SHP77 (cell line): ENCODE measurements at regions not wholly inside any gene's neighbourhood (a gene's known extent, or its start where the extent isn't known, plus 50 kb on each side); places are given as distances from the start of the nearest gene placed in this dataset.
"Not testable (repeated sequence)": the region's sequence is repeated elsewhere in the genome, so short reads cannot be mapped to it uniquely, and the experiment has no call there.

ENCODE experiments used
- DNase-seq, 2 experiments: peaks; one replicate each; lab custom pipeline; 2025; lab: John Stamatoyannopoulos, UW

DNA sequence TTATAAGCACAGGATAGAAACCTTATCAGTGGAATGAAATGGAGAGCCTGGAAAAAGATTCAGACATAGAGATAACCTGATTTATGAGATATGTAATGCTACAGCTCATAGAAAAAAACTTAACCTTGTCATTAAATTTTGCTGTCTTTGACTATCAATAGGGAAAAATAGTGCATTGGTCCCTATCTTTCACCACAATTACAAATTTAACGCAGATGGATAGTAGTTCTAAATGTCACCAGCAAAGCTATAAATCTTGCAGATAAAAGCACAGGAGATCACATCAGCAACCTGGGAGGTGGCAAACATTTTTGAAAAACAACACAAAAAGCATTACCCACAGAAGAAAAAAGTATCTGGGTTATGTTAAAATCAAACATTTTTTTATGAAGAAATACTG is 831.6 kb downstream of the BRINP3 start:
- DNase-seq: no peak

DNA sequence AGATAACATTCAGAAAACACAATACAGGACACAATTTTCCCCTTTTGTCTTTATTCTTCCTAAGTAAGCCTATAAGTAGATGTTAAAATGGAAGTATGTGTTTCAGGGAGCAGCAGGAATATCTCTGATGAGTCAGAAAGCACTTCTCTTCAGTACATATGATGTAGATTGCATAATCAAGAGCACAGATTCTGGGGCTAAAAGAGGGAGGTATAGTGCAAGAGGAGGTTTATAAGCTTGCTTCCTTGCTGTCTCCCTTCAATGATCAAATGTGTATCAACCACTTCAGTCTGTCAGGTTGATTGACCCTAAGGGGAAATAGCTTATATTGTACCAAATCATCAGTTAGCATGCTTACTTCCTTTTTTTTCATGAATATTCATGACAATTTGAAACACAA is 822.8 kb downstream of the BRINP3 start:
- no peak for DNase-seq

DNA sequence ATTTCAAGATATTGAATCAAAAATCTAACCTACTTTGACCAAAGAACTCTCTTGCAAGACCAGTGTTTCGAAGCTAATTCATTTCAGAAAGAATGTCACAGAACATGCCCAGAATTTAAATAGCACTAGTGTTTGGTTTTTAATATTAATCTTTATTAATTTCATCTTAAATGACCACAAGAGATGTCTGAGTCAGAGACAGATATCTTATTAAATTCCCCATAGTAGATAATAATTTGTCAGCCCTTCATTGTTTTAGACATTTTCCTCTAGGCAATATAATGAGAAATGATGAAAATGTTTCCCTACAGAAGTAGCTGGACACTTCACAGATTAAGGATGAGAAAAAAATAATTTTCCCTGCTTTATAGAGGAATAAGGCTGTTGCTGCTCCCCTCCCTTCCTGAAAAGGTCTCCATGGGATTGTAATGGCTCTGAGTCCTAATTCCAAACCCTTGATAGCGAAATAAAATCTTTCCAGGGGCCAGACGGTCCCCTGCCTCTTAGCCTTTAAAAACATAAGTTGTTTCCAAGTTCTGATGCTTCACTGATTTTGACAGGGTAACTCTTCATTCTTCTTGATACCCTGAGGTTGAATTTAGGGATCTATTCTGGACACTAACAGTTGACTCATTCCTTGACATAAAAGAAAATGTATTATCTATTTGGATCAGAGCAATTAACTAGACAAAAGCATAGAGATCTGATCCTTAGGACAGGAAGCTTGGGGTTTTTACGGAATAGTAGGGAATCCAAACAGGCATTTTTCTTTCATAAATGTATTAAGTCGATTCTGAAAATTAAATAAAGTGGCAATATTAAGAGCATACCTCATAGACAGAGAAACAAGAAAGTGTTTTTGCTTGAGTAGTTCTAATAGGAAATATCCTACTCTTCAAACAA is 820.8 kb downstream of the BRINP3 start:
- no peak for DNase-seq

DNA sequence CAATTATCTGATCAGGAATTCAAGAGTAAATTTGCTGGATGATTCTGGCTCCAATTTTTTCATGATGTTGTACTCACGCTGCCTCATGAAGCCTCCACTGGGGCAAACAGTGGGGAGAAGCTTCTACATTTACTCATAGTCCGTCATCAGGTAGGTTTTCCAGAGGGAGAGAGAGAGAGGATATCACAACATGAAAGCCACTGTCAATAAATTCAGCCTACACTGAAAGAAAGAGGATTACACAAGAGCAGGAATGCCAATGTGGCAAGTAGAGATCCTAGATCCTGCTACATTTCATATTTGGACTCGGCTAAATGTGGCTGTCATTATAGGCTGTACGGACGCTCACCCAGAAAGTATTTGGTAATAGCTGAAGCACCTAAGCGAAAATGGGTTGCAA is 819.9 kb downstream of the BRINP3 start:
- no peak for DNase-seq

DNA sequence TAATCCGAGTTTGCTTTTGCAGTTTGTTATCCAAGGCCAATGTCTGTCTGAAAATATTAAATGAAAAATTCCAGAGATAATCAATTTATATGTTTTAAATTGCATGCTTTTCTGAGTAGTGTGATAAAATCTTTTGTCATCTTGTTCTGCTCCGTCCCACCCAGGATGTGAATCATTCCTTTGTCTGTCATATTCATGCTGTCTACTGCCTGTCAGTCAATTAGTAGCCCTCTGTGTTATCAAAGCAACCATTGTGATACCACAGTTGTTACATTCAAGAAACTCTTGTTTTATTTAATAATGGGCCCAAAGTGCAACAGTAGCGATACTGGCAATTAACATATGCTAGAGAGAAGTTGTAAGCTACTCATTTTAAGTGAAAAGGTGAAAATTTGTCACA is 819.3 kb downstream of the BRINP3 start:
- DNase-seq: no peak

DNA sequence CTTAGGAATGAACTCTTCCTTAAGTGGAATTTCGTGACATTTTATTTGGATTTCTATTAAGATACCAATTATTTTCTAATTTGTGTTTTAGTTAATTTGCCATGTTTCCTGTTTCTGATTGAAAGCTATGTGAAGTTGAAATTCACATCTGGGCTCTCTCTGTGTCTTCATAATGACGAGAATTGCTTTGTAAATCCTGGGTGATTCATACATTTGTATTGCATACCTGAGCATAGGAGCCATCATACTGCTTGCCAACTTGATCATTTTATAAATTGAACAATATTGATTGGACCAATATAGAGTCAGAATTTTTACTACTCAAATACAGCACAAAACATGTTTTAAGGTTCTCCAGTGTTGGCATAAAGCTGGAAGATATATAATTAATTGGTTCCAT is 817.9 kb downstream of the BRINP3 start:
- DNase-seq: no peak

DNA sequence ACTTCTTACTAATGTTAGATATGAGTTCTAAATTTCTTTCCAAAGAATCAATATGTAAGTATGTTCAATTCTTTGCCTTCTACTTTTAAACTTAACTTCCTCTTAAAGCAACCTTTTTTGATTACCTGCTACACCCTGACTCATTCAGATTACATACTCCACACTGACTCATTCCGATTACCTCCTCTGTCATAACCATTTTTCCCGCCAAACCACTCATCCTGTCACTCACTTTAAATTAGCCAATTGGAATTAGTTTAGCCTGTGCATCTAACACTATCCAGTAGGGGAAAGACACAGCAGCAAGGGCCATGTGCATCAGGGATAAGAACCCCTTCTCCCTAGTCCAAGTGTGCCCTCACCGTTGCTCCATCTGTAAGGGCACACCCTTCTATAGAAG is 815.5 kb downstream of the BRINP3 start:
- no peak for DNase-seq

DNA sequence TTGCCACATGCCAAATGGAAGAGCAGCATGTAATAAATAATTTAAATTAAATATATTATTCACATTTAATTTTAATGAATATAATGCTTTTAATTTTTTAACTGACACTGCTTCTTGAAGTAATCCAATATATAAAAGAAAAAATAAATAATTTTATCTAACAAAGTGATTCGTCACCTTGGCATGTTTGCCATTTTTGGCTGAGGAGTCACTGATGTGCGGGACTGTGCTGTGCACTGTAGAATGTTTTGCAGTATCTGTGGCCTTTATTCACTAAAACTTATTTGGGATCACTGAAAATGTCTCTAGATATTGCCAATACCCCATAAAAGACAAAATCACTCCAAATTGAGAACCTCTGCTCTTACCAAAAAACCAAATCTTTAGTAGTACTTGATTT is 807.8 kb downstream of the BRINP3 start:
- DNase-seq: no peak

DNA sequence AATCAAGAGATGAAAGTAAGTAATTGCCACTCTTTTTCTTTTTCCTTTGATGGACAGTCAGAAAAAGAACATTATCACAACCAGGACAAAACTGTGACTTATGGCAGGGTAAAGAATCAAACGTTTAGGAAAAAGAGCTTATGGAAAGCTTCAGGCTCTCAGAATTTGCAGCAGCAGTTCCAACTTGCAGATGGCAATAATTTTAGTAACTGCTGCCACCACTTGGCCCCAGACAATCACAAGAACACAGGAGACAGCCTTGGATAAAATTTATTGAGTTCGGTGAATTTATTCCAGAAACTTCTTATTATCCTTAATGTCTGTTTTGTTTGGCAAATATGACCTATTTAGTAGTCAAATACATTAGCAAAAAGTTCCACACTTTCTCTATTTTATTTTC is 804.4 kb downstream of the BRINP3 start:
- no peak for DNase-seq

DNA sequence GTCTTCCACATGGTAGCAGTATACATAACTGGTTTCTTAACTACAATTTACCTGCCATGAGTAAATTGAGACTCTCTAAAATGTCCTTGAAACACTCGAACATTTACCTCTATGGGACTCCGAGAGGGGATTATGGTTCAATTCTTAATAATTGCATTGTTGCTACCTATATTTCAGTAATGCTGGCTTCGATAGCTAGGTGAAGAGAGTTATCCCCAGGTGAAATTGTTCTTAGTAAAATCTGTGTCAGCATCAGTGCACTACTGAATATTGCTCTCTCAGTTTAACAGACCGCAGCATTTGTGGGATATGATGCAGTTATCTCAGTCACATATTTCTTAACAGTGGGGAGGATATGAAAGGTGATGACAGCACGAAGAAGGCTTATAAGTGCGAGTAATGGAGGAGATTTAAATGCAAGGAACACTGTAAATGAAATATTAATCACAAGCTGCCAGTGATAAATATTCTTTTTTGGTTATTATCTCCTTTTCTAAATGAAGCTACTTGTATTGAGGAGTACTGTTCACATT is 801.9 kb downstream of the BRINP3 start:
- DNase-seq: no peak

DNA sequence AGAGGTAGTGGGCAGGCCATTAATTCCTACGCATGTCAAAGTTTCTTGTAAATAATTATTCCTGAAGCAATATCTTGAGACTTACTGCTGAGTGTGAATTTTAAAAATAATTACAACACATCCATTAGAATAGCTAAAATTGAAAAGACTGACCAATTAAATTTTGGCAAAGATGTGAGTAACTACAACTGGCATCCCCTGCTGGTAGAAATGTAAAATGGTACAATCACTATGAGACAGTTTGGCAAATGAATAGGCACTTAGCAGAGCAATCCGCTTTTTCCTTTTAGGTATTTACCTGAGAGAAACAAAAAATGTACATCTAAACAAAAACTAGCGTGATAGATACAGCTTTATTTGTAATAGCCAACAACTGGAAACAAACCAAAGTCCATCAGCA is 798.9 kb downstream of the BRINP3 start:
- no peak for DNase-seq

DNA sequence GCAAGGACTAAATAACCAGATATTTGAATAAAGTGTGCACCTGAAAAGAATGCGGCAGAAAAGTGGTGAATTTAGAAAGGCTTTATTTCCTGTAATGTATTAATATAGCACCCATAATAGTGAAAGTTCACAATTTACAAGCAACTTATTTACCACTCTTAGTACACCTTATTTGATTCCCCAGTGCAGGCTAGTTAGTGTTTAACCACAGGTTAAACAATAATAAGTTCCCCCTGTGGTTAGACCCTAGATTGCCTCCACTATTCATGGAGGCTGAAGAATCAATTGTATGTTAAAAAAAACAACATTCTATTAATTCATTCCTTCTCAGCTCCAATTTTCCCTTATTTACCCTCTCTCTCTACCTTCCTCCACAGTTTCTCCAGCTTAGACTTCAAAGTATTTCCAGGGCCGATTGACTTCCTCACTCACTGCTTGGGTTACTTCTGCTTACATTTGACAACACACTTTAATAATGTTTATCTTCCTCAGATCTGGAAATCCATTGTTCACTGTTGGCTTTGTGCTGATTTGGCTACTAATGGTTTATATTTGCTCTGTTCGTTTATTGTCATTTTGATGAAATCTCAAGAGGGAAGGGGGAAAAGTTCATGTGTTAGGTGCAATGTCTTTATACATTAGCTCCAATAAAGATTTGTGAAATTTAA is 796.3 kb downstream of the BRINP3 start:
- no peak for DNase-seq

DNA sequence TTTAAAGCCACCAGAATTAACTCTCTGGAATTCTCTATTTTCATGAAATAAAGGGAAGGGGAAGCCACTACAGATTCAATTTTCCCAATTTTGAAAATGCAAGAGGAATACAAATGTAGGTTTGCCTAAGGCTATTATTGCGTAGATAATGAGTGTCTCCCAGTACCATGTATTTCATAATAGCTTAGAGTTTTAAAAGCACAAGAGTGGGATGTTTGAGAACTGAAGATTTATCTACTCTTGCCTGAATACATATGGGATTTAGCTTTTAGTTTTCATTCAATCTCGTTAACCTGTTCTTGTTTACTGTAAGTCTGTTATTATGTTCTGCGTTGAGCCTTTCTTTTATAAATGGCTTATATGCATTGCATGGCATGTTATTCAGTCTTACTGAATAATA is 795.1 kb downstream of the BRINP3 start:
- no peak for DNase-seq

DNA sequence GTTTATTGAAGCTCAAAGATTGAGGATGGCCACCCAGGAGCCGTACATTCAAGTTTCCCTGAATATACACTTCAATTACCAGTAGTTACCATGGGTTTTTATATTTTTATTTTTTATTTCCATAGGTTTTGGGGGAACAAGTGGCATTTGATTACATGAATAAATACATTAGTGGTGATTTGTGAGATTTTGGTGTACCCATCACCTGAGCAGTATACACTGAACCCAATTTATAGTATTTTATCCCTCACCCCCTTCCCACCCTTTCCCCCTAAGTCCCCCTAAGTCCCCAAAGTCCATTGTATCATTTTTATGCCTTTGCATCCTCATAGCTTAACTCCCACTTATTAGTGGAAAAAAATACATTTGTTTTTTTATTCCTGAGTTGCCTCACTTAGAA is 791.4 kb downstream of the BRINP3 start:
- no peak for DNase-seq

DNA sequence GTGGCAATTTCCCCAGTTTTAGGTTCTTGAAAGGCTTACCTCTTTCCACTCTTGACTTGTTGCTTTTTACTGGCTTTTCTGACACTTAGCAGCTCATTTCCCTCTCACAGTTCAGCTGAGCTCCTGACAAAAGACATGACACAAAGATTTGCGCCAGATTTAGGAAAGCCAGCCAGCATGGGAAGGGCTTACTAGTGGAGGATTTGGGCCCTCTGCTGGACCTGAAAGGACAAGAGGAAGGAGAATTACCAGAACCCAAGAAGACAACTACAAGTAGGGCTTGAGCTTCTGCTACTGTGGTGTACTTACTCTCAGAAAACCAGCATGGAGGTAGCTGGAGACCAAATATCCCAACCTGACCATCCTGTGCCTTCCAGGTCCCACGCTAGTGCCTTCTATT is 784.5 kb downstream of the BRINP3 start:
- DNase-seq: no peak

DNA sequence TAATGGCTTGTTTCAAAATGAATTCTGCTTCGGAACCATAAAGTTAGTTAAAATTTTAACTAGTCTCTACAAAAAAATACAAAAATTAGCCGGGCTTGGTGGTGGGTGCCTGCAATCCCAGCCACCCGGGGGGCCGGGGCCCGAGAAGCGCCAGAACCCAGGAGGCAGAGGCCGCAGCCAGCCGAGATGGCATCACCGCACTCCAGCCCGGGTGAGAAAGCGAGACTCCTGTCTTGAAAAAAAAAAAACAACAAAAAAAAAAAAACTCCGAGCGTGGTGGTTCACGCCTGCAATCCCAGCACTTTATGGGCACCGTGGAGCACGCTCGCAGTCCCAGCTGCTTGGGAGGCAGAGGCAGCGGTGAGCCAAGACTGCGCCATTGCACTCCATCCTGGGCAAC is 781.4 kb downstream of the BRINP3 start:
- DNase-seq: no peak

DNA sequence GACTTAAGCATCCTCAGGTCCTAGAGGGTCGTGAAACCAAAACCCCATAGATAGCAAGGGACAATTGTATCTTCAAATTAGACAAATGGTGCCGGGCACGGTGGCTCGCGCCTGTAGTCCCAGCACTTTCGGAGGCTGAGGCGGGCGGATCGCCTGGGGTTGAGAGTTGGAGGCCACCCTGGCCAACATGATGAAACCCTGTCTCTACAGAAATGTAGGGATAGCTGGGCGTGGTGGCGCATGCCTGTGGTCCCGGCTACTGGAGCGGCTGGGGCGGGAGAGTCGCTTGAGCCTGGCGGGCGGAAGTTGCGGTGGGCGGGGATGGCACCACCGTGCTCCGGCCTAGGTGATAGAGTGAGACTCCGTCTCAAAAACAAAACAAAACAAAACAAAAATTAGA is 780.6 kb downstream of the BRINP3 start:
- no peak for DNase-seq

DNA sequence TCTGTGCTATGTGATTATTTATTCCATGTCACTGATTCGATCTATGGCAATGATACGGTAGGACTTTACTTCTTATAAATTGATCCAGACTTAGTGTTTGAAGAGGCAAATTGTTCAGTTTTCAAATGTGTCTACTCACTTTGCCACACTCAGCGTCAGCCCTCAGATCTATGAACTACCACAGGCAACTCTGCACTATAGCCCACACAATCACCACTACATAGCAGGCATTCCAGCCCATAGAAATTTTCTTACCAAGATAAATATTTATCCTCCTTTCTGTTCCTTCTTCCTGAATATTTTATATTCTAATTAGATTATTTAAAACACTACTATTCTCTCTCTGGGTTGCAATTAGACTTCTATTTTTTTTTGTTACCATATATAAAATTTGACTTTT is 776.1 kb downstream of the BRINP3 start:
- DNase-seq: no peak

DNA sequence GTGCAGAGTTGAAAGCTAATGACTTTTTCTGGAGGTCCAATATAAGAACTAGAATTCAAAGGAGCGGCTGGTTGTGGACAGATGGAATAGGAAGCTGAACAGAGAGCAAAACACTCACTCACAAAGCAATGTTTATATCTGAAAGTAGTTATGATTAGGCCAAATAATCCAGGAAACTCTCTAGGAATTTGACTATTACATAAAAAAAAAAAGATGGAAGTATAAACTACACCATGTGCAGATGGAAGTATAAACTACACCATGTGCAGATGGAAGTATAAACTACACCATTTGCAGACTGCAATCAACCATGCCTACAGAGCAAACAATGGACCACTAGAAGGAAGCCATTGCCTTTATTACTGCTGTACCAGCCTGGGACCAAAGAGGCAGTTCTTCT is 771.1 kb downstream of the BRINP3 start:
- no peak for DNase-seq

DNA sequence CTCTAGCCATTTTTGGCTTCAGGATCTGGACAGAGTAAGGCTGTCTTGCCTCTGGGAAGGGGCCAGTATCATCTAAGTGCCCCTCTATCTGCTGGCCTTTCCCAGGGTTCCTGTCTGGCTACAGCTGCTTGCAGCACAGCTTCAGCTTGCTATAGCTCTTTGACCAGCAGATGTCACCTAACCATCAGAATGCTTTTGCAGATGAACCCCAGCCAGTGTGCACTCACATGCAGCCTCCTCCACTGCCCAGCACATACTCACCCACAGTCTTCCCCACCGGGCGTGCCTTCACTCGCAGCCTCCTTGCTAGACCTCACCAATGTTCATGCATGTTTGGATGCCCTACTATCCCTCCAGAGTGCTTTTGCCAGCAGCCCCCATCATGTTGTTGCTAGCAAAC is 769.0 kb downstream of the BRINP3 start:
- peak in 1 of 2 experiments; percentile 4 for DNase-seq

DNA sequence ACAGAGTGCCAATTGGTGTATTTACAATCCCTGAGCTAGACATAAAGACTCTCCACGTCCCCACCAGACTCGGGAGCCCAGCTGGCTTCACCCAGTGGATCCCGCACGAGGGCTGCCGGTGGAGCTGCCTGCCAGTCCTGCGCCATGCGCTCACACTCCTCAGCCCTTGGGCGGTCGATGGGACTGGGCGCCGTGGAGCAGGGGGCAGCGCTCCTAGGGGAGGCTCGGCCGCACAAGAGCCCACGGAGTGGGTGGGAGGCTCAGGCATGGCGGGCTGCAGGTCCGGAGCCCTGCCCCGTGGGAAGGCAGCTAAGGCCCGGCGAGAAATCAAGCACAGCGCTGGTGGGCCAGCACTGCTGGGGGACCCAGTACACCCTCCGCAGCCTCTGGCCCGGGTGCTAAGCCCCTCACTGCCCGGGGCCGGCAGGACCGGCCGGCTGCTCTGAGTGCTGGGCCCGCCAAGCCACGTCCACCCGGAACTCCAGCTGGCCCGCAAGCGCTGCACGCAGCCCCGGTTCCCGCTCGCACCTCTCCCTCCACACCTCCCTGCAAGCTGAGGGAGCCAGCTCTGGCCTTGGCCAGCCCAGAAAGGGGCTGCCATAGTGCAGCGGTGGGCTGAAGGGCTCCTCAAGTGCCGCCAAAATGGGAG is 759.4 kb downstream of the BRINP3 start:
- DNase-seq: not testable (repeated sequence)

DNA sequence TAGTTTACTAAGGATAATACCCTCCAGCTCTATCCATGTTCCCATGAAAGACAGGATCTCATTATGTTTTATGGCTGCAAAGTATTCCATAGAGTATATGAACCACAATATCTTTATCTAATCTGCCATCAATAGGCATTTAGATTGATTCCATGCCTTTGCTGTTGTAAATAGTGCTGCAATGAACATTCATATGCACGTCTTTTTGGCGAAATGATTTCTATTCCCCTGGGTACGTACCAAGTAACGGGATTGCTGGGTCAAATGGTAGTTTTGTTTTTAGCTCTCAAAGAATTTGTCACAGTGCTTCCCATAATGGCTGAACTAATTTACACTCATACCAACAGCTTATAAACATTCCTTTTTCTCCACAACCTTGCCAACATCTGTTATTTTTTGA is 750.9 kb downstream of the BRINP3 start:
- no peak for DNase-seq

DNA sequence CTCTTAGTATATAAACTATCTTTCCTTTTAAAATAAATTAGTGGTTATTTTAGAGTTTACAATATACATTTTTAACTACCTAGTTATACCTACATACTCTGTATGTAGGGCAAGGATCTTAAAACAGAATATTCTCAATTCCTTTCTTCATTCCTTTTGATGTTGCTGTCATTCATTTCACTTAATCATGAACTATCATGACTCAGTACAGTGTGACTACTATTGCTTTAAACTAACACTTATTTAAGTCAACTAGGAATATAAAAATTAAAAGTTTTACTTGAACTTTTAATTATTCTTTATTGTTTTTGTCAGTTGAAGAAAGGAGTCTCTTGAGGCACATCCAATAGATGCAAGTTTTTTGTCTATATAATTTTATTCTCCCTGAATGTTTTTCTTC is 726.4 kb downstream of the BRINP3 start:
- no peak for DNase-seq
